Liver (tissue), 8 donors: ENCODE measurements at regions not wholly inside any gene's neighbourhood (a gene's known extent, or its start where the extent isn't known, plus 50 kb on each side); places are given as distances from the start of the nearest gene placed in this dataset.

Experiments used
- DNase-seq: peaks from one replicate; pipeline ENCODE4 v3.0.0-alpha.2; 2017; ENCODE audit warnings: low spot score
- H3K27ac ChIP-seq, 2 donors: one replicate each; pipeline ENCODE4 v1.7.0; 2013; ENCODE audit warnings: inconsistent platforms in 2 of 2, low read length in 2 of 2, control low read depth in 1 of 2, low read depth in 1 of 2, mild to moderate bottlenecking in 1 of 2
- H3K27me3 ChIP-seq, 4 donors: one replicate each; pipeline versions ENCODE4 v1.6.1 to v1.7.0; 2013; ENCODE audit warnings: low read length in 3 of 4, inconsistent platforms in 1 of 4, mild to moderate bottlenecking in 1 of 4, moderate library complexity in 1 of 4; ENCODE audit not compliant: control insufficient read depth in 4 of 4, insufficient read depth in 4 of 4
- H3K36me3 ChIP-seq, 4 donors: one replicate each; pipeline versions ENCODE4 v1.6.1 to v1.7.0; 2013; ENCODE audit warnings: low read length in 3 of 4, mild to moderate bottlenecking in 3 of 4, low read depth in 1 of 4, moderate library complexity in 1 of 4; ENCODE audit not compliant: control insufficient read depth in 4 of 4, insufficient read depth in 3 of 4
- H3K4me1 ChIP-seq, 4 donors: one replicate each; pipeline versions ENCODE4 v1.6.1 to v1.7.0; 2013; ENCODE audit warnings: low read length in 3 of 4, mild to moderate bottlenecking in 3 of 4, moderate library complexity in 1 of 4; ENCODE audit not compliant: control insufficient read depth in 4 of 4, insufficient read depth in 4 of 4
- H3K4me3 ChIP-seq, 3 donors: one replicate each; pipeline versions ENCODE4 v1.6.1 to v1.7.0; 2013; ENCODE audit warnings: low read length in 3 of 3, control low read depth in 1 of 3, low read depth in 1 of 3, mild to moderate bottlenecking in 1 of 3
- H3K9ac ChIP-seq, 2 donors: one replicate each; pipeline ENCODE4 v1.7.0; 2013; ENCODE audit warnings: low read length in 2 of 2, mild to moderate bottlenecking in 2 of 2, moderate library complexity in 2 of 2, control low read depth in 1 of 2, low read depth in 1 of 2
- H3K9me3 ChIP-seq, 4 donors: one replicate each; pipeline versions ENCODE4 v1.6.1 to v1.7.0; 2013; ENCODE audit warnings: low read length in 3 of 4; ENCODE audit not compliant: control insufficient read depth in 4 of 4
- ATF3 ChIP-seq: IDR thresholded peaks from 2 replicates; pipeline ENCODE4 v1.6.1; 2016; ENCODE audit warnings: antibody characterized with exemption
- CTCF ChIP-seq: fragments of 150-350 bp; IDR thresholded peaks from 2 replicates; pipeline ENCODE4 v1.5.1; 2017; ENCODE audit warnings: improper control_type of control experiment, low read depth, low read length; ENCODE audit not compliant: missing input control
- EGR1 ChIP-seq, 2 donors: IDR thresholded peaks; 2 replicates each; pipeline ENCODE4 v1.6.1; 2016 to 2018; ENCODE audit warnings: antibody characterized with exemption in 2 of 2, low read depth in 2 of 2
- FOXA1 ChIP-seq: IDR thresholded peaks from 2 replicates; pipeline ENCODE4 v1.6.1; 2016; ENCODE audit warnings: antibody characterized with exemption
- GABPA ChIP-seq, 2 donors: IDR thresholded peaks in 1 of 2; conservative IDR thresholded peaks in 1 of 2; 2 replicates each; pipeline ENCODE4 v1.6.1; 2016; ENCODE audit warnings: antibody characterized with exemption in 2 of 2, mild to moderate bottlenecking in 1 of 2, moderate library complexity in 1 of 2
- HNF4A ChIP-seq, 2 donors: conservative IDR thresholded peaks; 2 replicates each; pipeline ENCODE4 v1.6.1; 2016; ENCODE audit warnings: antibody characterized with exemption in 2 of 2, mild to moderate bottlenecking in 2 of 2
- HNF4G ChIP-seq: IDR thresholded peaks from 2 replicates; pipeline ENCODE4 v1.6.1; 2016; ENCODE audit warnings: antibody characterized with exemption
- JUND ChIP-seq, 2 donors: IDR thresholded peaks; 2 replicates each; pipeline ENCODE4 v1.6.1; 2016; ENCODE audit warnings: antibody characterized with exemption in 2 of 2
- MAX ChIP-seq: IDR thresholded peaks from 2 replicates; pipeline ENCODE4 v1.6.1; 2016; ENCODE audit warnings: antibody characterized with exemption
- NR2F2 ChIP-seq: IDR thresholded peaks from 2 replicates; pipeline ENCODE4 v1.6.1; 2016; ENCODE audit warnings: antibody characterized with exemption
- REST ChIP-seq: IDR thresholded peaks from 2 replicates; pipeline ENCODE4 v1.6.1; 2016; ENCODE audit warnings: antibody characterized with exemption, mild to moderate bottlenecking
- RXRA ChIP-seq, 2 donors: IDR thresholded peaks; 2 replicates each; pipeline ENCODE4 v1.6.1; 2017 to 2018; ENCODE audit warnings: antibody characterized with exemption in 2 of 2, mild to moderate bottlenecking in 1 of 2
- SP1 ChIP-seq: IDR thresholded peaks from 2 replicates; pipeline ENCODE4 v1.6.1; 2018; ENCODE audit warnings: antibody characterized with exemption, mild to moderate bottlenecking
- TAF1 ChIP-seq: conservative IDR thresholded peaks from 2 replicates; pipeline ENCODE4 v1.6.1; 2016; ENCODE audit warnings: antibody characterized with exemption, mild to moderate bottlenecking
- YY1 ChIP-seq: IDR thresholded peaks from 2 replicates; pipeline ENCODE4 v1.6.1; 2016; ENCODE audit warnings: antibody characterized with exemption, mild to moderate bottlenecking
- WGBS: extraction: QIAGEN DNeasy Blood & Tissue Kit; methylation state at CpG from one replicate; pipeline ENCODE4 v1.1.7; 2013; 5-methylcytosine and 5-hydroxymethylcytosine counted together
- donor health status: healthy.
- donor health status: healthy.
- donor health status: healthy.
- donor health status: healthy.
- donor health status: healthy.

- H3K27me3 ChIP-seq, result peaks cover 0 to 4% (median 1%) of the 10 kb centered on the region in 4 donors
- 82% methylated on average over 23 of the region's 23 CpGs for WGBS
- no peak for DNase-seq
- H3K36me3 ChIP-seq, result no peaks in the 10 kb centered on the region
- H3K4me3 ChIP-seq, result no peak overlapping the region
- H3K4me1 ChIP-seq, result no peaks in the 10 kb centered on the region
- no peaks in the 10 kb centered on the region for H3K9me3 ChIP-seq
- H3K27ac ChIP-seq, result no peak overlapping the region
- TF ChIP-seq YY1 (no peak), EGR1 (IDR thresholded peaks at IDR 0.05; ENCODE audit: low read depth in 2 of 2) (no peak), SP1 (no peak), MAX (no peak), RXRA (IDR thresholded peaks at IDR 0.05) (no peak)
- no peak overlapping the region for H3K9ac ChIP-seq
These were observed 108.5 kb downstream of the HMX1 start for GRCh38 chr4:8762951-8763735.

GRCh38 chr4:8762356-8762755 is 109.3 kb downstream of the HMX1 start:
- H3K36me3 ChIP-seq, result no peaks in the 10 kb centered on the region
- no peak overlapping the region for H3K4me3 ChIP-seq
- TF ChIP-seq NR2F2, result no peak
- TF ChIP-seq EGR1 (IDR thresholded peaks at IDR 0.05; ENCODE audit: low read depth in 2 of 2), result no peak
- no peak for TF ChIP-seq HNF4A (conservative IDR thresholded peaks at IDR 0.05)
- no peak for TF ChIP-seq GABPA (IDR thresholded peaks at IDR 0.05 in 1 of 2, conservative IDR thresholded peaks at IDR 0.05 in 1 of 2)
- TF ChIP-seq MAX, result no peak
- TF ChIP-seq TAF1, result no peak
- no peak for TF ChIP-seq ATF3
- TF ChIP-seq SP1, result no peak
- TF ChIP-seq FOXA1, result no peak
- no peak for TF ChIP-seq JUND (IDR thresholded peaks at IDR 0.05)
- no peak for TF ChIP-seq REST
- TF ChIP-seq CTCF, result no peak
- no peak for TF ChIP-seq HNF4G
- TF ChIP-seq RXRA (IDR thresholded peaks at IDR 0.05), result no peak
- peaks cover 0 to 4% (median 1%) of the 10 kb centered on the region in 4 donors for H3K27me3 ChIP-seq
- WGBS, result 72% methylated on average over 7 of the region's 7 CpGs
- DNase-seq, result no peak
- H3K4me1 ChIP-seq, result no peaks in the 10 kb centered on the region
- H3K27ac ChIP-seq, result no peak overlapping the region
- H3K9ac ChIP-seq, result no peak overlapping the region
- no peaks in the 10 kb centered on the region for H3K9me3 ChIP-seq
